Transverse colon (tissue), 4 donors: ENCODE measurements at regions not wholly inside any gene's neighbourhood (a gene's known extent, or its start where the extent isn't known, plus 50 kb on each side); places are given as distances from the start of the nearest gene placed in this dataset.
"Not testable (repeated sequence)": the region's sequence is repeated elsewhere in the genome, so short reads cannot be mapped to it uniquely, and the experiment has no call there.

Experiments used
- DNase-seq: peaks from one replicate; pipeline ENCODE4 v3.0.0-alpha.2; 2019
- H3K27ac ChIP-seq, 4 donors: fragments of 200-600 bp; sonication (generic); 2 replicates each; pipeline ENCODE4 v1.5.1; 2016 to 2018; ENCODE audit warnings: inconsistent platforms in 4 of 4
- H3K27me3 ChIP-seq: fragments of 200-600 bp; sonication (generic); 2 replicates; pipeline ENCODE4 v1.5.1; 2017; ENCODE audit warnings: inconsistent platforms
- H3K36me3 ChIP-seq, 4 donors: fragments of 200-600 bp; sonication (generic); 2 replicates each; pipeline ENCODE4 v1.5.1; 2017 to 2019; ENCODE audit warnings: inconsistent platforms in 4 of 4
- H3K4me1 ChIP-seq, 4 donors: fragments of 200-600 bp; sonication (generic); 2 replicates each; pipeline ENCODE4 v1.5.1; 2017 to 2020; ENCODE audit warnings: inconsistent platforms in 4 of 4
- H3K4me3 ChIP-seq, 4 donors: fragments of 200-600 bp; sonication (generic); 1 replicate in 1 of 4; 2 replicates in 3 of 4; pipeline versions ENCODE4 v1.5.1 to v1.6.1; 2017 to 2019; ENCODE audit warnings: inconsistent platforms in 4 of 4
- H3K9me3 ChIP-seq, 2 donors: fragments of 200-600 bp; sonication (generic); 2 replicates each; pipeline ENCODE4 v1.5.1; 2017 to 2019; ENCODE audit warnings: inconsistent platforms in 2 of 2
- CTCF ChIP-seq, 5 experiments: fragments of 200-600 bp in 3 of 5; fragments of 450-650 bp in 2 of 5; sonication (generic) in 3 of 5; IDR thresholded peaks; 1 replicate in 2 of 5; 2 replicates in 3 of 5; pipeline ENCODE4 v1.5.1; 2016 to 2017; ENCODE audit warnings: antibody characterized with exemption in 5 of 5, inconsistent platforms in 3 of 5, mild to moderate bottlenecking in 2 of 5, moderate library complexity in 1 of 5
- EP300 ChIP-seq: sonication (generic); formaldehyde crosslinking; IDR thresholded peaks from one replicate; pipeline ENCODE4 v1.6.1; 2017; ENCODE audit warnings: antibody characterized with exemption, low read depth
- POLR2A ChIP-seq: fragments of 450-650 bp; IDR thresholded peaks from one replicate; pipeline ENCODE4 v1.6.1; 2016; ENCODE audit warnings: antibody characterized with exemption, mild to moderate bottlenecking, moderate library complexity
- POLR2AphosphoS5 ChIP-seq, 3 donors: sonication (generic); formaldehyde crosslinking; IDR thresholded peaks; one replicate each; pipeline ENCODE4 v1.6.1; 2016; ENCODE audit warnings: antibody characterized with exemption in 3 of 3
- WGBS, 2 donors: methylation state at CpG; one replicate each; pipeline ENCODE4 v1.1.5; 2018; ENCODE audit warnings: low coverage in 1 of 2; 5-methylcytosine and 5-hydroxymethylcytosine counted together
- in situ Hi-C, 4 donors: fragments of 200-750 bp; cut with MboI; loops; one replicate each; pipeline versions ENCODE4 v1.15.0 to v1.15.1; 2017; ENCODE audit warnings: low sequenced_read_pairs in 3 of 4, low pct_ligation_motif_present in 1 of 4, low pct_unique_long_range_greater_than_20kb in 1 of 4
- intact Hi-C: fragments of 100-400 bp; cut with DNase I; formaldehyde crosslinking; loops from one replicate; pipeline ENCODE4 v1.15.1; 2023; ENCODE audit warnings: low total_unique reads

- no peaks in the 10 kb centered on the region for H3K27me3 ChIP-seq
- 62 to 73% methylated on average over 2 to 4 of the region's 4 CpGs for WGBS, 2 donors
- no peaks in the 10 kb centered on the region for H3K4me1 ChIP-seq
- DNase-seq = no peak
- intact Hi-C loops (no loop called here), in situ Hi-C loops (no loop called here)
- no peak overlapping the region for H3K27ac ChIP-seq
- H3K36me3 ChIP-seq = no peaks in the 10 kb centered on the region
- H3K9me3 ChIP-seq = peaks cover 0 to 3% of the 10 kb centered on the region in 2 donors
- H3K4me3 ChIP-seq = no peak overlapping the region
- no peak for TF ChIP-seq POLR2AphosphoS5 (IDR thresholded peaks at IDR 0.05)
- no peak for TF ChIP-seq EP300
- no peak for TF ChIP-seq CTCF (IDR thresholded peaks at IDR 0.05)
- no peak for TF ChIP-seq POLR2A
These were observed 237.8 kb upstream of the GALNT17 start for GRCh38 chr7:70893971-70894715.

GRCh38 chr7:70894799-70895198 lies 237.1 kb upstream of the GALNT17 start:
- no peak overlapping the region for H3K27ac ChIP-seq
- H3K36me3 ChIP-seq = no peaks in the 10 kb centered on the region
- in situ Hi-C loops (no loop called here), intact Hi-C loops (no loop called here)
- no peak overlapping the region for H3K4me3 ChIP-seq
- TF ChIP-seq CTCF (IDR thresholded peaks at IDR 0.05) (no peak), POLR2AphosphoS5 (IDR thresholded peaks at IDR 0.05) (no peak), EP300 (no peak), POLR2A (no peak)
- H3K27me3 ChIP-seq = no peaks in the 10 kb centered on the region
- WGBS, 2 donors = 90 to 97% methylated on average over 2 to 6 of the region's 6 CpGs
- no peaks in the 10 kb centered on the region for H3K4me1 ChIP-seq
- peaks cover 0 to 3% of the 10 kb centered on the region in 2 donors for H3K9me3 ChIP-seq
- no peak for DNase-seq

- H3K36me3 ChIP-seq, H3K27ac ChIP-seq, in situ Hi-C loops, intact Hi-C loops, DNase-seq, H3K4me1 ChIP-seq, H3K27me3 ChIP-seq, H3K9me3 ChIP-seq, H3K4me3 ChIP-seq: not testable (repeated sequence)
- 49 to 55% methylated on average over 3 to 7 of the region's 7 CpGs for WGBS, 2 donors
These were observed 236.4 kb upstream of the GALNT17 start for GRCh38 chr7:70895337-70896200.

- in situ Hi-C loops = no loop called here
- WGBS, 2 donors = 83 to 90% methylated on average over 2 to 6 of the region's 6 CpGs
These were observed 224.4 kb upstream of the GALNT17 start for GRCh38 chr7:70907259-70908247.

More at GRCh38 chr7:70907259-70908247, 224.4 kb upstream of the GALNT17 start:
- intact Hi-C loops = no loop called here
- H3K36me3 ChIP-seq = no peaks in the 10 kb centered on the region
- no peak overlapping the region for H3K27ac ChIP-seq
- H3K4me1 ChIP-seq = no peaks in the 10 kb centered on the region
- H3K9me3 ChIP-seq = no peaks in the 10 kb centered on the region
- DNase-seq = no peak
- no peaks in the 10 kb centered on the region for H3K27me3 ChIP-seq
- TF ChIP-seq POLR2AphosphoS5 (IDR thresholded peaks at IDR 0.05) = no peak
- no peak for TF ChIP-seq EP300
- TF ChIP-seq POLR2A = no peak
- no peak for TF ChIP-seq CTCF (IDR thresholded peaks at IDR 0.05)
- no peak overlapping the region for H3K4me3 ChIP-seq
